ENCODE measurements at regions not wholly inside any gene's neighbourhood (a gene's known extent, or its start where the extent isn't known, plus 50 kb on each side); places are given as distances from the start of the nearest gene placed in this dataset.
"Not testable (repeated sequence)": the region's sequence is repeated elsewhere in the genome, so short reads cannot be mapped to it uniquely, and the experiment has no call there.

GRCh38 chr3:139199421-139200010, 144.3 kb upstream of the MRPS22 start:
- no peak for DNase-seq (ENCODE audit: low read depth in 2 of 2)

GRCh38 chr3:139201446-139202225, 142.2 kb upstream of the MRPS22 start:
- DNase-seq (ENCODE audit: low read depth in 2 of 2), result no peak

GRCh38 chr3:139202226-139202958, 141.4 kb upstream of the MRPS22 start:
- DNase-seq (ENCODE audit: low read depth in 2 of 2), result no peak

- DNase-seq (ENCODE audit: low read depth in 2 of 2), result no peak
These were observed 140.9 kb upstream of the MRPS22 start for GRCh38 chr3:139202959-139203349.

GRCh38 chr3:139203752-139204151, 140.1 kb upstream of the MRPS22 start:
- no peak for DNase-seq (ENCODE audit: low read depth in 2 of 2)

- DNase-seq (ENCODE audit: low read depth in 2 of 2), result no peak
These were observed 139.1 kb upstream of the MRPS22 start for GRCh38 chr3:139204728-139205127.

- no peak for DNase-seq (ENCODE audit: low read depth in 2 of 2)
These were observed 129.9 kb upstream of the MRPS22 start for GRCh38 chr3:139213936-139214335.

GRCh38 chr3:139216958-139217357, 126.9 kb upstream of the MRPS22 start:
- no peak for DNase-seq (ENCODE audit: low read depth in 2 of 2)

- DNase-seq (ENCODE audit: low read depth in 2 of 2), result no peak
These were observed 126.2 kb upstream of the MRPS22 start for GRCh38 chr3:139217633-139218032.

- DNase-seq (ENCODE audit: low read depth in 2 of 2), result no peak
These were observed 125.8 kb upstream of the MRPS22 start for GRCh38 chr3:139218046-139218445.

- DNase-seq (ENCODE audit: low read depth in 2 of 2), result no peak
These were observed 124.4 kb upstream of the MRPS22 start for GRCh38 chr3:139219463-139219862.

- DNase-seq (ENCODE audit: low read depth in 2 of 2), result no peak
These were observed 121.6 kb upstream of the MRPS22 start for GRCh38 chr3:139222100-139222657.

GRCh38 chr3:139225548-139225947, 118.3 kb upstream of the MRPS22 start:
- DNase-seq (ENCODE audit: low read depth in 2 of 2), result no peak

- no peak for DNase-seq (ENCODE audit: low read depth in 2 of 2)
These were observed 117.1 kb upstream of the MRPS22 start for GRCh38 chr3:139226731-139227130.

GRCh38 chr3:139227165-139227564, 116.7 kb upstream of the MRPS22 start:
- no peak for DNase-seq (ENCODE audit: low read depth in 2 of 2)

GRCh38 chr3:139227827-139228226, 116.0 kb upstream of the MRPS22 start:
- DNase-seq (ENCODE audit: low read depth in 2 of 2), result no peak

- DNase-seq (ENCODE audit: low read depth in 2 of 2), result no peak
These were observed 113.4 kb upstream of the MRPS22 start for GRCh38 chr3:139230391-139230790.

GRCh38 chr3:139231555-139232281, 112.1 kb upstream of the MRPS22 start:
- no peak for DNase-seq (ENCODE audit: low read depth in 2 of 2)

GRCh38 chr3:139232341-139232740, 111.5 kb upstream of the MRPS22 start:
- not testable (repeated sequence) for DNase-seq (ENCODE audit: low read depth in 2 of 2)

- no peak for DNase-seq (ENCODE audit: low read depth in 2 of 2)
These were observed 109.3 kb upstream of the MRPS22 start for GRCh38 chr3:139234491-139234890.

- no peak for DNase-seq (ENCODE audit: low read depth in 2 of 2)
These were observed 108.6 kb upstream of the MRPS22 start for GRCh38 chr3:139235192-139235591.

- DNase-seq (ENCODE audit: low read depth in 2 of 2), result no peak
These were observed 107.5 kb upstream of the MRPS22 start for GRCh38 chr3:139236336-139236735.
